Heart left ventricle (tissue), 16 donors: ENCODE measurements at regions not wholly inside any gene's neighbourhood (a gene's known extent, or its start where the extent isn't known, plus 50 kb on each side); places are given as distances from the start of the nearest gene placed in this dataset.

Experiments
- ATAC-seq, 4 donors: fragments of 200-7000 bp; cut with Tn5 transposase; one replicate each; pipeline ENCODE4 v1.9.1; 2020 to 2022; ENCODE audit warnings: moderate library complexity in 4 of 4, mild to moderate bottlenecking in 3 of 4, moderate number of reproducible peaks in 1 of 4
- DNase-seq, 5 donors: peaks; one replicate each; pipeline ENCODE4 v3.0.0-alpha.2; 2020
- H3K27ac ChIP-seq, 12 donors: fragments of 200-600 bp; sonication (generic) in 4 of 12; one replicate each; pipeline versions ENCODE4 v1.5.0 to v1.8.0; 2016 to 2022; ENCODE audit warnings: mild to moderate bottlenecking in 2 of 12
- H3K27me3 ChIP-seq, 9 donors: fragments of 200-600 bp; sonication (generic) in 2 of 9; one replicate each; pipeline versions ENCODE4 v1.5.1 to v1.8.0; 2016 to 2022; ENCODE audit warnings: mild to moderate bottlenecking in 3 of 9
- H3K36me3 ChIP-seq, 9 donors: fragments of 200-600 bp; sonication (generic) in 2 of 9; one replicate each; pipeline versions ENCODE4 v1.5.0 to v1.8.0; 2018 to 2022; ENCODE audit warnings: mild to moderate bottlenecking in 2 of 9
- H3K4me1 ChIP-seq, 12 donors: fragments of 200-600 bp; sonication (generic) in 4 of 12; one replicate each; pipeline versions ENCODE4 v1.5.0 to v1.8.0; 2016 to 2022; ENCODE audit warnings: mild to moderate bottlenecking in 3 of 12
- H3K4me3 ChIP-seq, 12 donors: fragments of 200-600 bp; sonication (generic) in 4 of 12; one replicate each; pipeline versions ENCODE4 v1.5.0 to v1.8.0; 2017 to 2022; ENCODE audit warnings: mild to moderate bottlenecking in 9 of 12, moderate library complexity in 4 of 12
- H3K9me3 ChIP-seq, 12 donors: fragments of 200-600 bp; sonication (generic) in 4 of 12; one replicate each; pipeline versions ENCODE4 v1.5.0 to v1.8.0; 2016 to 2022; ENCODE audit warnings: mild to moderate bottlenecking in 1 of 12
- CTCF ChIP-seq, 12 donors: fragments of 200-600 bp; sonication (generic) in 4 of 12; IDR thresholded peaks; one replicate each; pipeline versions ENCODE4 v1.5.0 to v1.8.0; 2018 to 2022; ENCODE audit warnings: antibody characterized with exemption in 12 of 12, mild to moderate bottlenecking in 5 of 12
- POLR2A ChIP-seq, 2 donors: fragments of 450-650 bp; IDR thresholded peaks; one replicate each; pipeline ENCODE4 v1.6.1; 2017; ENCODE audit warnings: antibody characterized with exemption in 2 of 2, mild to moderate bottlenecking in 2 of 2, moderate library complexity in 2 of 2
- WGBS, 4 donors: extraction: QIAGEN DNeasy Blood & Tissue Kit in 2 of 4; methylation state at CpG; one replicate each; pipeline versions ENCODE4 v1.1.5 to v1.1.7; 2013 to 2018; 5-methylcytosine and 5-hydroxymethylcytosine counted together
- intact Hi-C, 10 donors: fragments of 100-400 bp; cut with DNase I; formaldehyde crosslinking; loops; one replicate each; pipeline versions ENCODE4 v1.11.1 to v1.14.2; 2022
- donor health status: ischemic (EF 13 %, LVEDD 7.1; RV severe dilation, severe dysfunction).
- donor health status: healthy with polysubstance abuse.
- donor health status: DM: no; HTN: yes; CAD: no.
- donor health status: DM: no; HTN: no; CAD: no.
- donor health status: ischemic (EF 25% LVEDD 6.9; RV normal size, moderate dysfunction).
- donor health status: ischemic (EF 25% LVEDD 5.7; RV mildly dilated, moderate dysfunction).
- donor health status: healthy.
- donor health status: DM: yes; HTN: yes; CAD: no.
- donor health status: ischemic (EF 35%, LVEDD 5.7; RV mildly dilated, moderate dysfunction).
- donor health status: nonischemic (EF 11% LVEDD 7.7; RV severe dilation, severe dysfunction).
- donor health status: DM: yes; HTN: yes; CAD: no.
- donor health status: PGD.
- donor health status: ischemic (EF 29% LVEDD 5.4; RV normal size, mild dysfunction).
- donor health status: nonischemic (EF 23%, LVEDD 6.1; RV moderate dilation, normal function).

- no peak overlapping the region for H3K4me3 ChIP-seq
- no peaks in the 10 kb centered on the region for H3K9me3 ChIP-seq
- ATAC-seq: peak in 3 of 4 donors; percentile 49 to 67 (median 56)
- peak in 1 of 5 donors; percentile 38 for DNase-seq
- H3K27ac ChIP-seq: no peak overlapping the region
- H3K27me3 ChIP-seq: no peaks in the 10 kb centered on the region
- 23 to 29% (median 25%) methylated on average over 3 of the region's 3 CpGs for WGBS, 4 donors
- intact Hi-C loops: loop anchor here (2.0 to 5.0 kb wide), 6 partner anchors 71 to 344 kb away; no protein-coding TSS in a partner anchor
- TF ChIP-seq POLR2A (IDR thresholded peaks at IDR 0.05) (no peak), CTCF (IDR thresholded peaks at IDR 0.05) (peak; percentile 9 to 57 (median 43))
- H3K4me1 ChIP-seq: no peaks in the 10 kb centered on the region
- no peaks in the 10 kb centered on the region for H3K36me3 ChIP-seq
These were observed 116.2 kb downstream of the MFSD1 start for GRCh38 chr3:158918008-158918407.

GRCh38 chr3:158918451-158918850 lies 116.6 kb downstream of the MFSD1 start:
- intact Hi-C loops: loop anchor here (2.0 to 5.0 kb wide), 6 partner anchors 71 to 344 kb away; no protein-coding TSS in a partner anchor
- no peaks in the 10 kb centered on the region for H3K4me1 ChIP-seq
- H3K27me3 ChIP-seq: no peaks in the 10 kb centered on the region
- DNase-seq: no peak
- ATAC-seq: no peak
- TF ChIP-seq CTCF (IDR thresholded peaks at IDR 0.05) (no peak), POLR2A (IDR thresholded peaks at IDR 0.05) (no peak)
- 91 to 94% (median 94%) methylated on average over 2 of the region's 2 CpGs for WGBS, 4 donors
- no peak overlapping the region for H3K4me3 ChIP-seq
- no peaks in the 10 kb centered on the region for H3K9me3 ChIP-seq
- no peaks in the 10 kb centered on the region for H3K36me3 ChIP-seq
- no peak overlapping the region for H3K27ac ChIP-seq

- no peaks in the 10 kb centered on the region for H3K27me3 ChIP-seq
- H3K4me1 ChIP-seq: no peaks in the 10 kb centered on the region
- ATAC-seq: no peak
- intact Hi-C loops: no loop called here
- no peak for TF ChIP-seq POLR2A (IDR thresholded peaks at IDR 0.05)
- no peak for TF ChIP-seq CTCF (IDR thresholded peaks at IDR 0.05)
- no peak for DNase-seq
- no peak overlapping the region for H3K4me3 ChIP-seq
- H3K27ac ChIP-seq: no peak overlapping the region
- no peaks in the 10 kb centered on the region for H3K9me3 ChIP-seq
- peaks cover 0 to under 1% (median 0%) of the 10 kb centered on the region in 9 donors for H3K36me3 ChIP-seq
These were observed 118.5 kb downstream of the MFSD1 start for GRCh38 chr3:158920371-158920770.

- Histone ChIP-seq H3K9me3 (no peaks in the 10 kb centered on the region), H3K27ac (no peak overlapping the region), H3K4me1 (no peaks in the 10 kb centered on the region), H3K27me3 (no peaks in the 10 kb centered on the region), H3K4me3 (no peak overlapping the region), H3K36me3 (peaks cover 0 to 4% (median 0%) of the 10 kb centered on the region in 9 donors)
- no peak for DNase-seq
- no peak for ATAC-seq
- TF ChIP-seq POLR2A (IDR thresholded peaks at IDR 0.05) (no peak), CTCF (IDR thresholded peaks at IDR 0.05) (no peak)
- intact Hi-C loops: no loop called here
- 74 to 78% (median 76%) methylated on average over 5 of the region's 5 CpGs for WGBS, 4 donors
These were observed 123.2 kb downstream of the MFSD1 start for GRCh38 chr3:158925021-158925420.
